NT2/D1 (cell line): ENCODE measurements at regions not wholly inside any gene's neighbourhood (a gene's known extent, or its start where the extent isn't known, plus 50 kb on each side); places are given as distances from the start of the nearest gene placed in this dataset.

Source experiments
- YY1 ChIP-seq: IDR thresholded peaks from 2 replicates; pipeline ENCODE4 v1.6.1; 2011; ENCODE audit not compliant: insufficient read length, insufficient read depth
- ZNF274 ChIP-seq: IDR thresholded peaks from 2 replicates; pipeline ENCODE4 v1.6.1; 2011; ENCODE audit warnings: mild to moderate bottlenecking, low read depth, low read length

- TF ChIP-seq YY1 (no peak), ZNF274 (no peak)
Measured at GRCh38 chr20:24309596-24309995, 159.8 kb upstream of the SYNDIG1 start.
